ENCODE measurements at regions not wholly inside any gene's neighbourhood (a gene's known extent, or its start where the extent isn't known, plus 50 kb on each side); places are given as distances from the start of the nearest gene placed in this dataset.

GRCh38 chr22:34099278-34099677, 179.0 kb upstream of the LARGE1 start:
- FAIRE-seq (no peak), DNase-seq (ENCODE audit: low read depth in 1 of 2, low spot score in 1 of 2) (no peak), ATAC-seq (no peak)
- Histone ChIP-seq H3K4me3 (no peak overlapping the region), H3K4me2 (no peak overlapping the region), H3K27ac (no peak overlapping the region), H3K9me3 (no peaks in the 10 kb centered on the region), H3K4me1 (no peaks in the 10 kb centered on the region)
- ChIA-PET POLR2A (no interaction called here), CTCF (no interaction called here)
- 0% methylated on average over 1 of the region's 1 CpG for WGBS (ENCODE audit: missing lambda C conversion rate)
- TF ChIP-seq MYC (IDR thresholded peaks at IDR 0.05; ENCODE audit: borderline replicate concordance, low read length): no peak
- no peak for TF ChIP-seq BCL3 (IDR thresholded peaks at IDR 0.05)
- TF ChIP-seq TFCP2L1 (CRISPR knock-in tag; IDR thresholded peaks at IDR 0.05): no peak
- no peak for TF ChIP-seq CBX8 (IDR thresholded peaks at IDR 0.05)
- no peak for TF ChIP-seq CEBPB (IDR thresholded peaks at IDR 0.05)
- no peak for TF ChIP-seq POLR2AphosphoS2 (conservative IDR thresholded peaks at IDR 0.05; ENCODE audit: low read length)
- no peak for TF ChIP-seq ZNF302 (CRISPR knock-in tag; IDR thresholded peaks at IDR 0.05)
- no peak for TF ChIP-seq HOXB5 (CRISPR knock-in tag; IDR thresholded peaks at IDR 0.05)
- no peak for TF ChIP-seq EHMT2 (IDR thresholded peaks at IDR 0.05; ENCODE audit: low read depth)
- no peak for TF ChIP-seq E2F6 (IDR thresholded peaks at IDR 0.05; ENCODE audit: borderline replicate concordance, low read depth)
- TF ChIP-seq SMC3 (IDR thresholded peaks at IDR 0.05): no peak

- DNase-seq (ENCODE audit: low read depth in 1 of 2, low spot score in 1 of 2): no peak
- Histone ChIP-seq H3K4me3 (no peak overlapping the region), H3K4me1 (no peaks in the 10 kb centered on the region), H3K9me3 (no peaks in the 10 kb centered on the region), H3K27ac (no peak overlapping the region), H3K4me2 (no peak overlapping the region)
- WGBS (ENCODE audit: missing lambda C conversion rate): 100% methylated on average over 2 of the region's 5 CpGs
- FAIRE-seq: no peak
- POLR2A ChIA-PET: no interaction called here
- TF ChIP-seq REST (IDR thresholded peaks at IDR 0.05): peak; percentile 62; the same call in 1 of the 2 replicates
- no peak for TF ChIP-seq HES2 (IDR thresholded peaks at IDR 0.05)
- CTCF ChIA-PET: no interaction called here
- ATAC-seq: no peak
Observed at GRCh38 chr22:34102633-34103032, 182.4 kb upstream of the LARGE1 start.

GRCh38 chr22:34105461-34106062, 185.3 kb upstream of the LARGE1 start:
- ATAC-seq (peak; percentile 59 to 72; a peak in 4 of 6 replicates), FAIRE-seq (no peak), DNase-seq (ENCODE audit: low read depth in 1 of 2, low spot score in 1 of 2) (peak; percentile 2 to 26)
- H3K27ac ChIP-seq: no peak overlapping the region
- ChIA-PET POLR2A (no interaction called here), CTCF (interaction anchor here (0.6 to 1.2 kb wide), 4 partner anchors 25 to 519 kb away, joined by 3 to 6 read pairs (median 4); no protein-coding TSS in a partner anchor)
- no peaks in the 10 kb centered on the region for H3K4me1 ChIP-seq
- 0 out of 3 replicates have a peak, but pooled peaks have one; percentile 7 for TF ChIP-seq SMC3 (IDR thresholded peaks at IDR 0.05)
- no peak for TF ChIP-seq KDM1A (IDR thresholded peaks at IDR 0.05; ENCODE audit: low read depth)
- TF ChIP-seq RARB (CRISPR knock-in tag; IDR thresholded peaks at IDR 0.05): no peak
- peak in 1 of 2 experiments; percentile 34; a peak in 2 of 5 replicates for TF ChIP-seq RAD21 (conservative IDR thresholded peaks at IDR 0.05 in 1 of 2, IDR thresholded peaks at IDR 0.05 in 1 of 2)
- TF ChIP-seq REST (IDR thresholded peaks at IDR 0.05): no peak
- no peak for TF ChIP-seq MAFK (IDR thresholded peaks at IDR 0.05; ENCODE audit: partially characterized antibody)
- TF ChIP-seq ZNF302 (CRISPR knock-in tag; IDR thresholded peaks at IDR 0.05): no peak
- 3% methylated on average over 10 of the region's 10 CpGs for WGBS (ENCODE audit: missing lambda C conversion rate)
- no peak overlapping the region for H3K4me3 ChIP-seq
- no peak overlapping the region for H3K4me2 ChIP-seq
- no peaks in the 10 kb centered on the region for H3K9me3 ChIP-seq
